Effector memory CD8-positive, alpha-beta T cell (primary cell): ENCODE measurements at regions not wholly inside any gene's neighbourhood (a gene's known extent, or its start where the extent isn't known, plus 50 kb on each side); places are given as distances from the start of the nearest gene placed in this dataset.

Experiments
- ATAC-seq: fragments of 150-1000 bp; cut with Tn5 transposase; replicated peaks from 2 replicates; pipeline ENCODE4 v1.10.0; 2021; ENCODE audit warnings: mild to moderate bottlenecking, moderate library complexity
- DNase-seq, 3 experiments: peaks; one replicate each; pipeline ENCODE4 v3.0.0; 2021
- H3K27ac Mint-ChIP-seq, 2 donors: one replicate each; pipeline ENCODE4 v1.8.0; 2022; ENCODE audit warnings: mild to moderate bottlenecking in 2 of 2, mixed read lengths in 2 of 2, moderate library complexity in 2 of 2
- H3K27me3 Mint-ChIP-seq, 2 donors: one replicate each; pipeline ENCODE4 v1.8.0; 2022; ENCODE audit warnings: mixed read lengths in 2 of 2
- H3K36me3 Mint-ChIP-seq: one replicate; pipeline ENCODE4 v1.8.0; 2022; ENCODE audit warnings: mild to moderate bottlenecking, moderate library complexity, mixed read lengths; ENCODE audit not compliant: insufficient read depth
- H3K4me1 Mint-ChIP-seq, 2 donors: one replicate each; pipeline ENCODE4 v1.8.0; 2022; ENCODE audit warnings: low read depth in 2 of 2, mixed read lengths in 2 of 2
- H3K4me3 Mint-ChIP-seq, 2 donors: one replicate each; pipeline ENCODE4 v1.8.0; 2022; ENCODE audit warnings: mild to moderate bottlenecking in 2 of 2, mixed read lengths in 2 of 2, moderate library complexity in 2 of 2
- H3K9me3 Mint-ChIP-seq, 2 donors: one replicate each; pipeline ENCODE4 v1.8.0; 2022; ENCODE audit warnings: mixed read lengths in 2 of 2

- Mint-ChIP-seq H3K4me1 (no peaks in the 10 kb centered on the region), H3K4me3 (no peak overlapping the region), H3K27me3 (no peaks in the 10 kb centered on the region), H3K36me3 (no peaks in the 10 kb centered on the region), H3K27ac (no peak overlapping the region), H3K9me3 (peaks cover 5 to 10% of the 10 kb centered on the region in 2 donors)
- DNase-seq (no peak), ATAC-seq (no peak)
Measured at GRCh38 chr5:113902917-113903660, 389.6 kb downstream of the YTHDC2 start.

GRCh38 chr5:113909782-113910181 lies 396.3 kb downstream of the YTHDC2 start:
- Mint-ChIP-seq H3K36me3 (no peaks in the 10 kb centered on the region), H3K4me3 (no peak overlapping the region), H3K27me3 (no peaks in the 10 kb centered on the region), H3K4me1 (no peaks in the 10 kb centered on the region), H3K9me3 (peaks cover 0 to 3% of the 10 kb centered on the region in 2 donors), H3K27ac (no peak overlapping the region)
- no peak for DNase-seq
- no peak for ATAC-seq

GRCh38 chr5:113917997-113918396 lies 404.5 kb downstream of the YTHDC2 start:
- no peak for DNase-seq
- H3K9me3 Mint-ChIP-seq, result peaks cover 3% of the 10 kb centered on the region in 2 donors
- ATAC-seq, result no peak

GRCh38 chr5:113922343-113922742 lies 408.8 kb downstream of the YTHDC2 start:
- Mint-ChIP-seq H3K9me3 (peaks cover 3 to 5% of the 10 kb centered on the region in 2 donors), H3K4me3 (no peak overlapping the region), H3K4me1 (no peaks in the 10 kb centered on the region), H3K27me3 (no peaks in the 10 kb centered on the region), H3K36me3 (no peaks in the 10 kb centered on the region), H3K27ac (no peak overlapping the region)
- ATAC-seq, result no peak
- DNase-seq, result no peak

More at GRCh38 chr5:113917997-113918396, 404.5 kb downstream of the YTHDC2 start:
- no peaks in the 10 kb centered on the region for H3K27me3 Mint-ChIP-seq
- H3K4me3 Mint-ChIP-seq, result no peak overlapping the region
- H3K4me1 Mint-ChIP-seq, result no peaks in the 10 kb centered on the region
- no peak overlapping the region for H3K27ac Mint-ChIP-seq
- no peaks in the 10 kb centered on the region for H3K36me3 Mint-ChIP-seq

- H3K36me3 Mint-ChIP-seq, result no peaks in the 10 kb centered on the region
- H3K27me3 Mint-ChIP-seq, result no peaks in the 10 kb centered on the region
- no peak overlapping the region for H3K4me3 Mint-ChIP-seq
- no peak overlapping the region for H3K27ac Mint-ChIP-seq
- peaks cover 5 to 7% of the 10 kb centered on the region in 2 donors for H3K9me3 Mint-ChIP-seq
- DNase-seq, result no peak
- H3K4me1 Mint-ChIP-seq, result no peaks in the 10 kb centered on the region
- no peak for ATAC-seq
Measured at GRCh38 chr5:113935453-113935852, 422.0 kb downstream of the YTHDC2 start.

GRCh38 chr5:113937301-113937700 lies 423.8 kb downstream of the YTHDC2 start:
- no peak for ATAC-seq
- Mint-ChIP-seq H3K27ac (no peak overlapping the region), H3K9me3 (peaks cover 5 to 7% of the 10 kb centered on the region in 2 donors), H3K27me3 (no peaks in the 10 kb centered on the region), H3K4me1 (no peaks in the 10 kb centered on the region), H3K4me3 (no peak overlapping the region), H3K36me3 (no peaks in the 10 kb centered on the region)
- no peak for DNase-seq

- Mint-ChIP-seq H3K4me1 (no peaks in the 10 kb centered on the region), H3K4me3 (no peak overlapping the region), H3K27ac (no peak overlapping the region), H3K27me3 (no peaks in the 10 kb centered on the region), H3K9me3 (peaks cover 5 to 7% of the 10 kb centered on the region in 2 donors), H3K36me3 (no peaks in the 10 kb centered on the region)
- ATAC-seq (no peak), DNase-seq (no peak)
Measured at GRCh38 chr5:113939988-113940387, 421.9 kb upstream of the KCNN2 start.

- H3K27me3 Mint-ChIP-seq, result no peaks in the 10 kb centered on the region
- no peak for DNase-seq
- H3K36me3 Mint-ChIP-seq, result no peaks in the 10 kb centered on the region
- ATAC-seq, result no peak
- H3K27ac Mint-ChIP-seq, result no peak overlapping the region
- H3K9me3 Mint-ChIP-seq, result peaks cover 8 to 12% of the 10 kb centered on the region in 2 donors
- no peaks in the 10 kb centered on the region for H3K4me1 Mint-ChIP-seq
- no peak overlapping the region for H3K4me3 Mint-ChIP-seq
Measured at GRCh38 chr5:113950186-113950585, 411.7 kb upstream of the KCNN2 start.

- ATAC-seq (no peak), DNase-seq (no peak)
- H3K9me3 Mint-ChIP-seq, result peaks cover 0 to 8% of the 10 kb centered on the region in 2 donors
- no peaks in the 10 kb centered on the region for H3K4me1 Mint-ChIP-seq
- H3K36me3 Mint-ChIP-seq, result no peaks in the 10 kb centered on the region
- H3K27me3 Mint-ChIP-seq, result no peaks in the 10 kb centered on the region
- H3K27ac Mint-ChIP-seq, result no peak overlapping the region
- no peak overlapping the region for H3K4me3 Mint-ChIP-seq
Measured at GRCh38 chr5:113965225-113965624, 396.6 kb upstream of the KCNN2 start.

GRCh38 chr5:113969901-113970300 lies 392.0 kb upstream of the KCNN2 start:
- DNase-seq, result no peak
- Mint-ChIP-seq H3K36me3 (no peaks in the 10 kb centered on the region), H3K9me3 (peaks cover 0 to 5% of the 10 kb centered on the region in 2 donors), H3K27ac (no peak overlapping the region), H3K4me1 (no peaks in the 10 kb centered on the region), H3K27me3 (no peaks in the 10 kb centered on the region), H3K4me3 (no peak overlapping the region)
- ATAC-seq, result no peak

GRCh38 chr5:113971454-113971853 lies 390.4 kb upstream of the KCNN2 start:
- DNase-seq, result no peak
- Mint-ChIP-seq H3K36me3 (no peaks in the 10 kb centered on the region), H3K4me3 (no peak overlapping the region), H3K27ac (no peak overlapping the region), H3K27me3 (no peaks in the 10 kb centered on the region), H3K9me3 (peaks cover 0 to 9% of the 10 kb centered on the region in 2 donors), H3K4me1 (no peaks in the 10 kb centered on the region)
- ATAC-seq, result no peak

- ATAC-seq (no peak), DNase-seq (no peak)
- H3K9me3 Mint-ChIP-seq, result peaks cover 7 to 8% of the 10 kb centered on the region in 2 donors
- no peaks in the 10 kb centered on the region for H3K36me3 Mint-ChIP-seq
- no peaks in the 10 kb centered on the region for H3K4me1 Mint-ChIP-seq
- no peak overlapping the region for H3K4me3 Mint-ChIP-seq
- no peaks in the 10 kb centered on the region for H3K27me3 Mint-ChIP-seq
- no peak overlapping the region for H3K27ac Mint-ChIP-seq
Measured at GRCh38 chr5:113974976-113975375, 386.9 kb upstream of the KCNN2 start.

GRCh38 chr5:113984928-113985327 lies 376.9 kb upstream of the KCNN2 start:
- Mint-ChIP-seq H3K27me3 (no peaks in the 10 kb centered on the region), H3K4me1 (no peaks in the 10 kb centered on the region), H3K9me3 (peaks cover 7 to 9% of the 10 kb centered on the region in 2 donors), H3K27ac (no peak overlapping the region), H3K4me3 (no peak overlapping the region), H3K36me3 (no peaks in the 10 kb centered on the region)
- DNase-seq (no peak), ATAC-seq (no peak)

GRCh38 chr5:113985505-113985904 lies 376.4 kb upstream of the KCNN2 start:
- no peaks in the 10 kb centered on the region for H3K4me1 Mint-ChIP-seq
- no peaks in the 10 kb centered on the region for H3K27me3 Mint-ChIP-seq
- ATAC-seq (no peak), DNase-seq (no peak)
- H3K27ac Mint-ChIP-seq, result no peak overlapping the region
- H3K9me3 Mint-ChIP-seq, result peaks cover 7 to 9% of the 10 kb centered on the region in 2 donors
- no peaks in the 10 kb centered on the region for H3K36me3 Mint-ChIP-seq
- H3K4me3 Mint-ChIP-seq, result no peak overlapping the region
